Neural cell (in vitro differentiated cells): ENCODE measurements at regions not wholly inside any gene's neighbourhood (a gene's known extent, or its start where the extent isn't known, plus 50 kb on each side); places are given as distances from the start of the nearest gene placed in this dataset.

ENCODE experiments used
- H2AFZ ChIP-seq: fragments of 200-600, 300-800 bp; sonication (generic), shearing (Covaris generic); 2 replicates; pipeline ENCODE4 v1.6.0; 2014; ENCODE audit warnings: low read depth, mild to moderate bottlenecking, antibody characterized with exemption, low read length, moderate library complexity
- H3F3A ChIP-seq: fragments of 200-600 bp; shearing (Covaris generic); 2 replicates; pipeline ENCODE4 v1.6.1; 2016; ENCODE audit warnings: mild to moderate bottlenecking, moderate library complexity, mixed read lengths, antibody characterized with exemption, low read length; ENCODE audit not compliant: insufficient read depth, poor library complexity, severe bottlenecking
- H3K27ac ChIP-seq: fragments of 200-600, 300-800 bp; sonication (generic), shearing (Covaris generic); 2 replicates; pipeline ENCODE4 v1.5.1; 2014; ENCODE audit warnings: mild to moderate bottlenecking, low read length, moderate library complexity
- H3K27me3 ChIP-seq: fragments of 300-800, 200-600 bp; sonication (generic), shearing (Covaris generic); 2 replicates; pipeline ENCODE4 v1.6.0; 2014; ENCODE audit warnings: mild to moderate bottlenecking, low read depth, low read length, moderate library complexity; ENCODE audit not compliant: insufficient read depth
- H3K36me3 ChIP-seq: fragments of 300-800, 200-600 bp; sonication (generic), shearing (Covaris generic); 2 replicates; pipeline ENCODE4 v1.5.1; 2014; ENCODE audit warnings: mild to moderate bottlenecking, antibody characterized with exemption, low read length, moderate library complexity; ENCODE audit not compliant: insufficient read depth
- H3K4me2 ChIP-seq: fragments of 300-800, 200-600 bp; sonication (generic), shearing (Covaris generic); 2 replicates; pipeline ENCODE4 v1.6.0; 2014; ENCODE audit warnings: mild to moderate bottlenecking, low read length
- H3K4me3 ChIP-seq: fragments of 300-800, 200-600 bp; sonication (generic), shearing (Covaris generic); 2 replicates; pipeline ENCODE4 v1.5.1; 2014; ENCODE audit warnings: mild to moderate bottlenecking, low read length, moderate library complexity
- H3K79me2 ChIP-seq: fragments of 200-600 bp; shearing (Covaris generic); replicated peaks from 2 replicates; pipeline ENCODE4 v1.6.0; 2014; ENCODE audit warnings: mild to moderate bottlenecking, low read length, moderate library complexity; ENCODE audit not compliant: insufficient read depth
- H3K9ac ChIP-seq: fragments of 300-800, 200-600 bp; sonication (generic), shearing (Covaris generic); 2 replicates; pipeline ENCODE4 v1.6.1; 2016; ENCODE audit warnings: mild to moderate bottlenecking, low read length, mixed read lengths
- H3K9me2 ChIP-seq: fragments of 200-600 bp; shearing (Covaris generic); 2 replicates; pipeline ENCODE4 v1.6.1; 2016; ENCODE audit warnings: mild to moderate bottlenecking, low read length, mixed read lengths; ENCODE audit not compliant: insufficient read depth
- H3K9me3 ChIP-seq: fragments of 200-600, 300-800 bp; sonication (generic), shearing (Covaris generic); 2 replicates; pipeline ENCODE4 v1.6.1; 2016; ENCODE audit warnings: mild to moderate bottlenecking, mixed run types, low read length, moderate library complexity, mixed read lengths
- H4K20me1 ChIP-seq: fragments of 200-600 bp; shearing (Covaris generic); 2 replicates; pipeline ENCODE4 v1.6.1; 2016; ENCODE audit warnings: mild to moderate bottlenecking, mixed run types; ENCODE audit not compliant: insufficient read depth
- EP300 ChIP-seq: fragments of 450-650 bp; conservative IDR thresholded peaks from 2 replicates; pipeline ENCODE4 v1.6.1; 2014; ENCODE audit warnings: antibody characterized with exemption, mild to moderate bottlenecking, moderate library complexity; ENCODE audit not compliant: poor library complexity, severe bottlenecking
- EZH2 ChIP-seq: fragments of 200-600, 300-800 bp; shearing (Covaris generic), sonication (generic); IDR thresholded peaks from 2 replicates; pipeline ENCODE4 v1.6.1; 2014; ENCODE audit warnings: antibody characterized with exemption, low read length, borderline replicate concordance, mild to moderate bottlenecking; ENCODE audit not compliant: insufficient read depth, poor library complexity, severe bottlenecking
- MXI1 ChIP-seq: fragments of 450-650 bp; conservative IDR thresholded peaks from 2 replicates; pipeline ENCODE4 v1.6.1; 2014; ENCODE audit warnings: antibody characterized with exemption, mild to moderate bottlenecking; ENCODE audit not compliant: poor library complexity, severe bottlenecking
- POLR2AphosphoS5 ChIP-seq: IDR thresholded peaks from 2 replicates; pipeline ENCODE4 v1.6.1; 2012
- RAD21 ChIP-seq: fragments of 450-650 bp; conservative IDR thresholded peaks from 2 replicates; pipeline ENCODE4 v1.6.1; 2014; ENCODE audit warnings: antibody characterized with exemption, mild to moderate bottlenecking, moderate library complexity
- SMC3 ChIP-seq: fragments of 450-650 bp; conservative IDR thresholded peaks from 2 replicates; pipeline ENCODE4 v1.6.1; 2014; ENCODE audit warnings: antibody characterized with exemption, mild to moderate bottlenecking, moderate library complexity; ENCODE audit not compliant: poor library complexity
- TAF1 ChIP-seq: IDR thresholded peaks from 2 replicates; pipeline ENCODE4 v1.6.1; 2012; ENCODE audit warnings: low read depth
- TF ChIP-seq, protein P1 (sequence below): fragments of 450-650 bp; IDR thresholded peaks from 2 replicates; pipeline ENCODE4 v1.5.1; 2014; ENCODE audit warnings: antibody characterized with exemption, mild to moderate bottlenecking, moderate library complexity; ENCODE audit not compliant: poor library complexity, severe bottlenecking
- TF ChIP-seq, protein P2 (sequence below): IDR thresholded peaks from 2 replicates; pipeline ENCODE4 v1.6.1; 2012; ENCODE audit warnings: borderline replicate concordance

DNA sequence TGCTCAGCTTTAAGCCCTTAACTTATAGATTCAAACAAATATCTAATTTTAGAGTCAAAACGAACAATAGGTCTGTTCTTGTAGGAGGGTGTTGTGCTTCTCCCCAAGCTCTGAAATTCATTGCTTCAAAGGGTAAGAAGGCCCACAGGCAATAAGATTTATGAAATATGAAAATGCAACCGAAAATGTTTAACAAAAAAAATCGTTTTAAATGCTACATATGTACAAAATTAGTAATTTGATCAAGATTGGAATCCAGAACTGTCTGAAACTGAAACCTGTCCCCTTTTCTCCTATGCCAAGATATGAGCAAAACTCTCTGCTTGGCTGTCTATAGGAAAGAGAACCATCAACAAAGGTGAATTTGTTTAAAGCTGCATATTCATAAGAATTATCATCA lies 534.3 kb downstream of the PLPP3 start:
- no peak overlapping the region for H3K4me3 ChIP-seq
- H3K27me3 ChIP-seq = no peaks in the 10 kb centered on the region

DNA sequence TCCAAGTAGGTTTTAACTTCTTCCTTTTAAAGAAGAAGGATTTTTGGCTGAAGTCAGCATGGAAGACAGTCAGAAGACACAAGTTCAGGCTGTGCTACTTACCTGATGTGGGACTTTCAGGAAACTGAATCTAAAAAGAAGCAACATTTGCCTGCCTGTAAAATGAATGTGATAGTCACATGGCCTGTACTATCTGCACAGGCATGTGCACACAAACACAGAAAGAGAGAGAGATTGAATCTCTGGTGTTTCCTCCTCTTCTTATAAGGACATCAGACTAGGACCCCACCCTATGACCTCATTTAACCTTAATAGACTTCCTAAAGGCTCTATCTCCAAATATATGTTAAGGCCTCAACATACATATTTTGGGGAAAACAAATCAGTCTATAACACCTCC lies 542.9 kb downstream of the PLPP3 start:
- H3K4me3 ChIP-seq = no peak overlapping the region
- no peaks in the 10 kb centered on the region for H4K20me1 ChIP-seq
- H3K36me3 ChIP-seq = no peaks in the 10 kb centered on the region
- H3K79me2 ChIP-seq = no peaks in the 10 kb centered on the region
- no peak overlapping the region for H3K9ac ChIP-seq
- H3K9me3 ChIP-seq = no peaks in the 10 kb centered on the region
- no peaks in the 10 kb centered on the region for H3K27me3 ChIP-seq
- no peak overlapping the region for H3K4me2 ChIP-seq
- no peaks in the 10 kb centered on the region for H3K9me2 ChIP-seq
- H3K27ac ChIP-seq = no peak overlapping the region
- TF ChIP-seq POLR2AphosphoS5 (no peak), EZH2 (no peak), RAD21 (no peak), TAF1 (no peak), EP300 (no peak), SMC3 (no peak), MXI1 (no peak)
- TF ChIP-seq, protein P1, sequence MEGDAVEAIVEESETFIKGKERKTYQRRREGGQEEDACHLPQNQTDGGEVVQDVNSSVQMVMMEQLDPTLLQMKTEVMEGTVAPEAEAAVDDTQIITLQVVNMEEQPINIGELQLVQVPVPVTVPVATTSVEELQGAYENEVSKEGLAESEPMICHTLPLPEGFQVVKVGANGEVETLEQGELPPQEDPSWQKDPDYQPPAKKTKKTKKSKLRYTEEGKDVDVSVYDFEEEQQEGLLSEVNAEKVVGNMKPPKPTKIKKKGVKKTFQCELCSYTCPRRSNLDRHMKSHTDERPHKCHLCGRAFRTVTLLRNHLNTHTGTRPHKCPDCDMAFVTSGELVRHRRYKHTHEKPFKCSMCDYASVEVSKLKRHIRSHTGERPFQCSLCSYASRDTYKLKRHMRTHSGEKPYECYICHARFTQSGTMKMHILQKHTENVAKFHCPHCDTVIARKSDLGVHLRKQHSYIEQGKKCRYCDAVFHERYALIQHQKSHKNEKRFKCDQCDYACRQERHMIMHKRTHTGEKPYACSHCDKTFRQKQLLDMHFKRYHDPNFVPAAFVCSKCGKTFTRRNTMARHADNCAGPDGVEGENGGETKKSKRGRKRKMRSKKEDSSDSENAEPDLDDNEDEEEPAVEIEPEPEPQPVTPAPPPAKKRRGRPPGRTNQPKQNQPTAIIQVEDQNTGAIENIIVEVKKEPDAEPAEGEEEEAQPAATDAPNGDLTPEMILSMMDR = no peak
- TF ChIP-seq, protein P2, sequence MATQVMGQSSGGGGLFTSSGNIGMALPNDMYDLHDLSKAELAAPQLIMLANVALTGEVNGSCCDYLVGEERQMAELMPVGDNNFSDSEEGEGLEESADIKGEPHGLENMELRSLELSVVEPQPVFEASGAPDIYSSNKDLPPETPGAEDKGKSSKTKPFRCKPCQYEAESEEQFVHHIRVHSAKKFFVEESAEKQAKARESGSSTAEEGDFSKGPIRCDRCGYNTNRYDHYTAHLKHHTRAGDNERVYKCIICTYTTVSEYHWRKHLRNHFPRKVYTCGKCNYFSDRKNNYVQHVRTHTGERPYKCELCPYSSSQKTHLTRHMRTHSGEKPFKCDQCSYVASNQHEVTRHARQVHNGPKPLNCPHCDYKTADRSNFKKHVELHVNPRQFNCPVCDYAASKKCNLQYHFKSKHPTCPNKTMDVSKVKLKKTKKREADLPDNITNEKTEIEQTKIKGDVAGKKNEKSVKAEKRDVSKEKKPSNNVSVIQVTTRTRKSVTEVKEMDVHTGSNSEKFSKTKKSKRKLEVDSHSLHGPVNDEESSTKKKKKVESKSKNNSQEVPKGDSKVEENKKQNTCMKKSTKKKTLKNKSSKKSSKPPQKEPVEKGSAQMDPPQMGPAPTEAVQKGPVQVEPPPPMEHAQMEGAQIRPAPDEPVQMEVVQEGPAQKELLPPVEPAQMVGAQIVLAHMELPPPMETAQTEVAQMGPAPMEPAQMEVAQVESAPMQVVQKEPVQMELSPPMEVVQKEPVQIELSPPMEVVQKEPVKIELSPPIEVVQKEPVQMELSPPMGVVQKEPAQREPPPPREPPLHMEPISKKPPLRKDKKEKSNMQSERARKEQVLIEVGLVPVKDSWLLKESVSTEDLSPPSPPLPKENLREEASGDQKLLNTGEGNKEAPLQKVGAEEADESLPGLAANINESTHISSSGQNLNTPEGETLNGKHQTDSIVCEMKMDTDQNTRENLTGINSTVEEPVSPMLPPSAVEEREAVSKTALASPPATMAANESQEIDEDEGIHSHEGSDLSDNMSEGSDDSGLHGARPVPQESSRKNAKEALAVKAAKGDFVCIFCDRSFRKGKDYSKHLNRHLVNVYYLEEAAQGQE = no peak
- no peaks in the 10 kb centered on the region for H3F3A ChIP-seq
- H2AFZ ChIP-seq = no peak overlapping the region

More for the DNA sequence above, 534.3 kb downstream of the PLPP3 start:
- H3K9ac ChIP-seq = no peak overlapping the region
- no peak overlapping the region for H2AFZ ChIP-seq
- TF ChIP-seq EZH2 (no peak), TAF1 (no peak)
- TF ChIP-seq, protein P1 = no peak
- no peaks in the 10 kb centered on the region for H3K36me3 ChIP-seq
- no peaks in the 10 kb centered on the region for H3F3A ChIP-seq
- no peak overlapping the region for H3K4me2 ChIP-seq
- H3K27ac ChIP-seq = no peak overlapping the region
- no peaks in the 10 kb centered on the region for H3K9me3 ChIP-seq
- H3K79me2 ChIP-seq = no peaks in the 10 kb centered on the region
- no peaks in the 10 kb centered on the region for H4K20me1 ChIP-seq
- H3K9me2 ChIP-seq = no peaks in the 10 kb centered on the region
